ENCODE measurements at regions not wholly inside any gene's neighbourhood (a gene's known extent, or its start where the extent isn't known, plus 50 kb on each side); places are given as distances from the start of the nearest gene placed in this dataset.

GRCh38 chr21:28193189-28193588 is 799.5 kb downstream of the LTN1 start:
- H3K36me3 ChIP-seq (ENCODE audit: control insufficient read depth in 1 of 2, insufficient read depth in 2 of 2, low read depth in 1 of 2, low read length in 2 of 2): no peaks in the 10 kb centered on the region
- 33% methylated on average over 2 of the region's 2 CpGs for WGBS

GRCh38 chr21:28186604-28187003 is 806.1 kb downstream of the LTN1 start:
- H3K4me1 ChIP-seq (ENCODE audit: control insufficient read depth, insufficient read depth, low read depth, low read length): no peaks in the 10 kb centered on the region
- H3K27me3 ChIP-seq (ENCODE audit: control insufficient read depth in 1 of 2, insufficient read depth in 1 of 2, low read length in 2 of 2): no peaks in the 10 kb centered on the region
- no peak overlapping the region for H3K27ac ChIP-seq (ENCODE audit: low read length, poor library complexity, severe bottlenecking)
- H3K36me3 ChIP-seq (ENCODE audit: control insufficient read depth in 1 of 2, insufficient read depth in 2 of 2, low read depth in 1 of 2, low read length in 2 of 2): no peaks in the 10 kb centered on the region
- no peak overlapping the region for H3K4me3 ChIP-seq (ENCODE audit: insufficient read depth in 1 of 2, low read depth in 1 of 2, low read length in 2 of 2)
- H2AFZ ChIP-seq (ENCODE audit: low read depth, low read length): no peak overlapping the region
- H3K9ac ChIP-seq (ENCODE audit: low read length): no peak overlapping the region
- H2BK15ac ChIP-seq (ENCODE audit: low read depth, poor library complexity, severe bottlenecking): no peak overlapping the region
- H3K23ac ChIP-seq (ENCODE audit: low read length in 2 of 2): no peak overlapping the region
- H3K18ac ChIP-seq (ENCODE audit: low read depth in 1 of 2, low read length in 2 of 2): no peak overlapping the region
- no peak overlapping the region for H3K14ac ChIP-seq (ENCODE audit: low read length in 2 of 2)
- no peak overlapping the region for H3K4me2 ChIP-seq (ENCODE audit: low read length, poor library complexity, severe bottlenecking)
- H2BK120ac ChIP-seq (ENCODE audit: low read depth, low read length): no peak overlapping the region
- H3K79me1 ChIP-seq (replicated peaks; ENCODE audit: low read length, poor library complexity, severe bottlenecking): no peaks in the 10 kb centered on the region
- H3K9me3 ChIP-seq (ENCODE audit: control insufficient read depth, low read length): peaks cover 10% of the 10 kb centered on the region
- H2BK12ac ChIP-seq (ENCODE audit: low read length in 2 of 2): no peak overlapping the region
- H2AK5ac ChIP-seq (ENCODE audit: low read length, severe bottlenecking): no peak overlapping the region
- no peak overlapping the region for H4K8ac ChIP-seq (ENCODE audit: low read length)
- H3K4ac ChIP-seq (ENCODE audit: low read depth in 1 of 2, low read length in 2 of 2): no peak overlapping the region
- no peak overlapping the region for H4K91ac ChIP-seq (ENCODE audit: low read length)
- no peak overlapping the region for H2BK5ac ChIP-seq (ENCODE audit: low read depth, low read length, poor library complexity, severe bottlenecking)
- no peak for DNase-seq

More at GRCh38 chr21:28193189-28193588, 799.5 kb downstream of the LTN1 start:
- DNase-seq: no peak
- H3K9me3 ChIP-seq (ENCODE audit: control insufficient read depth, low read length): peaks cover 8% of the 10 kb centered on the region
- no peak overlapping the region for H3K4me2 ChIP-seq (ENCODE audit: low read length, poor library complexity, severe bottlenecking)
- H3K4ac ChIP-seq (ENCODE audit: low read depth in 1 of 2, low read length in 2 of 2): no peak overlapping the region
- H2AFZ ChIP-seq (ENCODE audit: low read depth, low read length): no peak overlapping the region
- H3K9ac ChIP-seq (ENCODE audit: low read length): no peak overlapping the region
- no peak overlapping the region for H3K27ac ChIP-seq (ENCODE audit: low read length, poor library complexity, severe bottlenecking)
- H3K79me1 ChIP-seq (replicated peaks; ENCODE audit: low read length, poor library complexity, severe bottlenecking): no peaks in the 10 kb centered on the region
- no peak overlapping the region for H2BK5ac ChIP-seq (ENCODE audit: low read depth, low read length, poor library complexity, severe bottlenecking)
- H3K23ac ChIP-seq (ENCODE audit: low read length in 2 of 2): no peak overlapping the region
- no peak overlapping the region for H3K14ac ChIP-seq (ENCODE audit: low read length in 2 of 2)
- H3K27me3 ChIP-seq (ENCODE audit: control insufficient read depth in 1 of 2, insufficient read depth in 1 of 2, low read length in 2 of 2): no peaks in the 10 kb centered on the region
- no peak overlapping the region for H2BK12ac ChIP-seq (ENCODE audit: low read length in 2 of 2)
- H4K8ac ChIP-seq (ENCODE audit: low read length): no peak overlapping the region
- H2BK15ac ChIP-seq (ENCODE audit: low read depth, poor library complexity, severe bottlenecking): no peak overlapping the region
- no peak overlapping the region for H2BK120ac ChIP-seq (ENCODE audit: low read depth, low read length)
- no peaks in the 10 kb centered on the region for H3K4me1 ChIP-seq (ENCODE audit: control insufficient read depth, insufficient read depth, low read depth, low read length)
- H4K91ac ChIP-seq (ENCODE audit: low read length): no peak overlapping the region
- H3K18ac ChIP-seq (ENCODE audit: low read depth in 1 of 2, low read length in 2 of 2): no peak overlapping the region
- H3K4me3 ChIP-seq (ENCODE audit: insufficient read depth in 1 of 2, low read depth in 1 of 2, low read length in 2 of 2): no peak overlapping the region
- H2AK5ac ChIP-seq (ENCODE audit: low read length, severe bottlenecking): no peak overlapping the region

- Histone ChIP-seq H3K18ac (ENCODE audit: low read depth in 1 of 2, low read length in 2 of 2) (no peak overlapping the region), H2BK15ac (ENCODE audit: low read depth, poor library complexity, severe bottlenecking) (no peak overlapping the region), H3K4me1 (ENCODE audit: control insufficient read depth, insufficient read depth, low read depth, low read length) (no peaks in the 10 kb centered on the region), H3K14ac (ENCODE audit: low read length in 2 of 2) (no peak overlapping the region), H3K27ac (ENCODE audit: low read length, poor library complexity, severe bottlenecking) (no peak overlapping the region), H3K4me2 (ENCODE audit: low read length, poor library complexity, severe bottlenecking) (no peak overlapping the region), H2AK5ac (ENCODE audit: low read length, severe bottlenecking) (no peak overlapping the region), H3K9ac (ENCODE audit: low read length) (no peak overlapping the region), H3K23ac (ENCODE audit: low read length in 2 of 2) (no peak overlapping the region), H3K4ac (ENCODE audit: low read depth in 1 of 2, low read length in 2 of 2) (no peak overlapping the region), H2BK12ac (ENCODE audit: low read length in 2 of 2) (no peak overlapping the region), H2BK5ac (ENCODE audit: low read depth, low read length, poor library complexity, severe bottlenecking) (no peak overlapping the region), H3K36me3 (ENCODE audit: control insufficient read depth in 1 of 2, insufficient read depth in 2 of 2, low read depth in 1 of 2, low read length in 2 of 2) (no peaks in the 10 kb centered on the region), H4K91ac (ENCODE audit: low read length) (no peak overlapping the region), H2AFZ (ENCODE audit: low read depth, low read length) (no peak overlapping the region), H3K4me3 (ENCODE audit: insufficient read depth in 1 of 2, low read depth in 1 of 2, low read length in 2 of 2) (no peak overlapping the region), H3K79me1 (replicated peaks; ENCODE audit: low read length, poor library complexity, severe bottlenecking) (no peaks in the 10 kb centered on the region), H3K27me3 (ENCODE audit: control insufficient read depth in 1 of 2, insufficient read depth in 1 of 2, low read length in 2 of 2) (no peaks in the 10 kb centered on the region), H4K8ac (ENCODE audit: low read length) (no peak overlapping the region), H3K9me3 (ENCODE audit: control insufficient read depth, low read length) (peaks cover 13% of the 10 kb centered on the region), H2BK120ac (ENCODE audit: low read depth, low read length) (no peak overlapping the region)
- no peak for DNase-seq
- 91% methylated on average over 3 of the region's 4 CpGs for WGBS
These were observed 810.9 kb downstream of the LTN1 start for GRCh38 chr21:28181730-28182129.

- Histone ChIP-seq H3K79me1 (replicated peaks; ENCODE audit: low read length, poor library complexity, severe bottlenecking) (no peaks in the 10 kb centered on the region), H3K36me3 (ENCODE audit: control insufficient read depth in 1 of 2, insufficient read depth in 2 of 2, low read depth in 1 of 2, low read length in 2 of 2) (no peaks in the 10 kb centered on the region), H4K8ac (ENCODE audit: low read length) (no peak overlapping the region), H3K4me2 (ENCODE audit: low read length, poor library complexity, severe bottlenecking) (no peak overlapping the region), H3K27me3 (ENCODE audit: control insufficient read depth in 1 of 2, insufficient read depth in 1 of 2, low read length in 2 of 2) (no peaks in the 10 kb centered on the region), H2BK15ac (ENCODE audit: low read depth, poor library complexity, severe bottlenecking) (no peak overlapping the region), H2BK5ac (ENCODE audit: low read depth, low read length, poor library complexity, severe bottlenecking) (no peak overlapping the region), H2BK120ac (ENCODE audit: low read depth, low read length) (no peak overlapping the region), H3K18ac (ENCODE audit: low read depth in 1 of 2, low read length in 2 of 2) (no peak overlapping the region), H3K4me3 (ENCODE audit: insufficient read depth in 1 of 2, low read depth in 1 of 2, low read length in 2 of 2) (no peak overlapping the region), H2BK12ac (ENCODE audit: low read length in 2 of 2) (no peak overlapping the region), H3K4me1 (ENCODE audit: control insufficient read depth, insufficient read depth, low read depth, low read length) (no peaks in the 10 kb centered on the region), H3K9me3 (ENCODE audit: control insufficient read depth, low read length) (peaks cover 13% of the 10 kb centered on the region), H2AFZ (ENCODE audit: low read depth, low read length) (no peak overlapping the region), H2AK5ac (ENCODE audit: low read length, severe bottlenecking) (no peak overlapping the region), H3K23ac (ENCODE audit: low read length in 2 of 2) (no peak overlapping the region), H3K14ac (ENCODE audit: low read length in 2 of 2) (no peak overlapping the region), H4K91ac (ENCODE audit: low read length) (no peak overlapping the region), H3K27ac (ENCODE audit: low read length, poor library complexity, severe bottlenecking) (no peak overlapping the region), H3K4ac (ENCODE audit: low read depth in 1 of 2, low read length in 2 of 2) (no peak overlapping the region), H3K9ac (ENCODE audit: low read length) (no peak overlapping the region)
- no peak for DNase-seq
These were observed 813.5 kb downstream of the LTN1 start for GRCh38 chr21:28179136-28179535.
